MM.1S (cell line): ENCODE measurements at regions not wholly inside any gene's neighbourhood (a gene's known extent, or its start where the extent isn't known, plus 50 kb on each side); places are given as distances from the start of the nearest gene placed in this dataset.

ENCODE experiments used
- DNase-seq: peaks from one replicate; pipeline ENCODE4 v3.0.0-alpha.2; 2015
- H2AFZ ChIP-seq: fragments of 300-600 bp; sonication (generic); 2 replicates; pipeline ENCODE4 v1.6.0; 2016; ENCODE audit warnings: antibody characterized with exemption, low read length
- H3F3A ChIP-seq: fragments of 300-600 bp; sonication (generic); 2 replicates; pipeline ENCODE4 v1.6.1; 2016; ENCODE audit warnings: mild to moderate bottlenecking, antibody characterized with exemption, low read length, moderate library complexity, mixed read lengths; ENCODE audit not compliant: insufficient read depth
- H3K27ac ChIP-seq: fragments of 300-600 bp; sonication (generic); 2 replicates; pipeline ENCODE4 v1.5.1; 2016; ENCODE audit warnings: mild to moderate bottlenecking, low read length
- H3K27me3 ChIP-seq: fragments of 300-600 bp; sonication (generic); replicated peaks from 2 replicates; pipeline ENCODE4 v1.6.0; 2016; ENCODE audit warnings: low read length; ENCODE audit not compliant: insufficient read depth
- H3K36me3 ChIP-seq: fragments of 300-600 bp; sonication (generic); replicated peaks from 2 replicates; pipeline ENCODE4 v1.6.1; 2016; ENCODE audit warnings: mild to moderate bottlenecking, low read length, mixed read lengths; ENCODE audit not compliant: insufficient read depth
- H3K4me1 ChIP-seq: fragments of 300-600 bp; sonication (generic); 2 replicates; pipeline ENCODE4 v1.6.1; 2016; ENCODE audit warnings: low read length, mixed read lengths
- H3K4me2 ChIP-seq: fragments of 300-600 bp; sonication (generic); 2 replicates; pipeline ENCODE4 v1.6.0; 2016; ENCODE audit warnings: low read depth, low read length
- H3K4me3 ChIP-seq: fragments of 300-600 bp; sonication (generic); 2 replicates; pipeline ENCODE4 v1.5.1; 2016; ENCODE audit warnings: low read length, mixed read lengths
- H3K79me2 ChIP-seq: fragments of 300-600 bp; sonication (generic); 2 replicates; pipeline ENCODE4 v1.6.1; 2016; ENCODE audit warnings: mixed run types, low read length, mixed read lengths
- H3K9ac ChIP-seq: fragments of 300-600 bp; sonication (generic); 2 replicates; pipeline ENCODE4 v1.6.1; 2016; ENCODE audit warnings: low read length, mixed read lengths
- H3K9me2 ChIP-seq: fragments of 300-600 bp; sonication (generic); replicated peaks from 2 replicates; pipeline ENCODE4 v1.6.1; 2016; ENCODE audit warnings: mild to moderate bottlenecking, low read length, mixed read lengths; ENCODE audit not compliant: insufficient read depth
- H3K9me3 ChIP-seq: fragments of 300-600 bp; sonication (generic); replicated peaks from 2 replicates; pipeline ENCODE4 v1.6.1; 2016; ENCODE audit warnings: mild to moderate bottlenecking, low read length, mixed read lengths; ENCODE audit not compliant: insufficient read depth
- H4K20me1 ChIP-seq: fragments of 300-600 bp; sonication (generic); 2 replicates; pipeline ENCODE4 v1.6.1; 2016; ENCODE audit warnings: mild to moderate bottlenecking, low read length, moderate library complexity, mixed read lengths; ENCODE audit not compliant: insufficient read depth
- EZH2 ChIP-seq: fragments of 300-600 bp; sonication (generic); optimal IDR thresholded peaks from 2 replicates; pipeline ENCODE3; 2017; ENCODE audit warnings: low read depth, mild to moderate bottlenecking, antibody characterized with exemption, low read length, mixed read lengths
- EZH2phosphoT487 ChIP-seq: fragments of 300-600 bp; sonication (generic); IDR thresholded peaks from 2 replicates; pipeline ENCODE4 v1.6.1; 2018; ENCODE audit warnings: antibody characterized with exemption, low read length
- TF ChIP-seq, protein P1 (sequence below): fragments of 300-600 bp; sonication (generic); IDR thresholded peaks from 2 replicates; pipeline ENCODE4 v1.5.1; 2016; ENCODE audit warnings: antibody characterized with exemption, low read length, mixed read lengths

DNA sequence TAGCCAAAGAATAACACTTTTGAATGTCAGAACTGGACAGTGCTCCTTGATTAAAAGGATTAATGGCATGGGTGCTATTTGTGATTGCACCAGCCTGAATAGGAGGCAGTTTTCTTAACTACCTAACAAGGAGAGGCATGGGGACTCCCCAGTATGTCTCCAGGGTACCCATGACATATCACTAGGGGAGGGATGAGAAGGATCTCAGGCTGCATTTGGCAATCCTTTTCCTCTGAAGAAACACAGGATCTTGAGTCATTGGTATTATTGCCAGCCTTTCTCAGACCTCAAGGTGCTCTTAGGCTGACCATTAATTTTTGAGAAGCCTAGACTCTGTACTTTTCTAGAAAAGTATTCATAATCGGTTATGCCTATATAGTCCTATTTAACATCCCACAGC, 77.5 kb upstream of the NPVF start:
- Histone ChIP-seq H3K27me3 (no peaks in the 10 kb centered on the region), H4K20me1 (no peaks in the 10 kb centered on the region), H3F3A (no peaks in the 10 kb centered on the region), H3K4me1 (no peaks in the 10 kb centered on the region), H3K79me2 (no peaks in the 10 kb centered on the region), H3K36me3 (no peaks in the 10 kb centered on the region), H2AFZ (no peak overlapping the region), H3K9me2 (no peaks in the 10 kb centered on the region), H3K9me3 (no peaks in the 10 kb centered on the region), H3K4me3 (no peak overlapping the region), H3K9ac (no peak overlapping the region), H3K27ac (no peak overlapping the region), H3K4me2 (no peak overlapping the region)
- TF ChIP-seq EZH2phosphoT487 (no peak), EZH2 (no peak)
- TF ChIP-seq, protein P1, sequence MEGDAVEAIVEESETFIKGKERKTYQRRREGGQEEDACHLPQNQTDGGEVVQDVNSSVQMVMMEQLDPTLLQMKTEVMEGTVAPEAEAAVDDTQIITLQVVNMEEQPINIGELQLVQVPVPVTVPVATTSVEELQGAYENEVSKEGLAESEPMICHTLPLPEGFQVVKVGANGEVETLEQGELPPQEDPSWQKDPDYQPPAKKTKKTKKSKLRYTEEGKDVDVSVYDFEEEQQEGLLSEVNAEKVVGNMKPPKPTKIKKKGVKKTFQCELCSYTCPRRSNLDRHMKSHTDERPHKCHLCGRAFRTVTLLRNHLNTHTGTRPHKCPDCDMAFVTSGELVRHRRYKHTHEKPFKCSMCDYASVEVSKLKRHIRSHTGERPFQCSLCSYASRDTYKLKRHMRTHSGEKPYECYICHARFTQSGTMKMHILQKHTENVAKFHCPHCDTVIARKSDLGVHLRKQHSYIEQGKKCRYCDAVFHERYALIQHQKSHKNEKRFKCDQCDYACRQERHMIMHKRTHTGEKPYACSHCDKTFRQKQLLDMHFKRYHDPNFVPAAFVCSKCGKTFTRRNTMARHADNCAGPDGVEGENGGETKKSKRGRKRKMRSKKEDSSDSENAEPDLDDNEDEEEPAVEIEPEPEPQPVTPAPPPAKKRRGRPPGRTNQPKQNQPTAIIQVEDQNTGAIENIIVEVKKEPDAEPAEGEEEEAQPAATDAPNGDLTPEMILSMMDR: no peak
- no peak for DNase-seq

DNA sequence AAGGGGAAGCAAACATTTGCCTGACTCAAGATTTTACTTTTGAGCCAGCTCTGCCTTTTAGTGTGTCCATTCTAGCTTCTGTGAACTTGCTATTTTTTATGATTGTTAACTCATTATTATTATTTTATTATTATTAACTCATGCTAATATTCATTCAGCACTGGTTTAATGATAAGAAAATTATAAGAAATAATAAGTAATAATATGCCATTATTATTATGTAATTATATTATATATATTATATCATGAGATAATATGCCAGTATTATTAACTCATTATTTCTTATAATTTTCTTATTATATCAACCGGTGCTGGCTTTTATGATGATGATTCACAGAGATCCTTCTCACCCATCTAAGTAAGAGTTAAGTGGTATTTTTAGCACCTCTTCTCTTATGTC, 79.3 kb upstream of the NPVF start:
- Histone ChIP-seq H3K9me3 (no peaks in the 10 kb centered on the region), H3K4me1 (no peaks in the 10 kb centered on the region), H3K9me2 (no peaks in the 10 kb centered on the region), H3K27ac (no peak overlapping the region), H3K9ac (no peak overlapping the region), H3K79me2 (no peaks in the 10 kb centered on the region), H2AFZ (no peak overlapping the region), H3K4me2 (no peak overlapping the region), H4K20me1 (no peaks in the 10 kb centered on the region), H3K36me3 (no peaks in the 10 kb centered on the region), H3K27me3 (no peaks in the 10 kb centered on the region), H3K4me3 (no peak overlapping the region), H3F3A (no peaks in the 10 kb centered on the region)
- no peak for DNase-seq
- TF ChIP-seq, protein P1: no peak
- TF ChIP-seq EZH2phosphoT487 (no peak), EZH2 (no peak)

DNA sequence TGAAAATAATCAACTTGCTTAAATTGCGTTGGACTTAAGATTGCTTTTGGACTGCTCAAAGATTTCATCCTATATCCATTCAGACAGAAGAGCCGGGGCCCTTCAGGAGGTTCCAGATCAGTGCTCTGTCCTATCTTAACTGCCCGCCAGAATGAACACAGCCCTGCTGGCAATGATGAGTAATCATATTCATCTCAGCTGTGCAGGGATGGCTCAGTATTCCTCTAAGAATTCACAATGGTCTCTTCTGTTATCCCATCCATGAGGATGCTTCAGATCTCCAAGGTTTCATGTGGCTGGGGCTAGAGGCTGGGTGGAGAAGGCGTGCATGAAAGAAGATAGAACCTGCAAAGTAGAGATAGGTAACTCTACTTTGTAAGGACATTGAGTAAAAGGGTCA, 80.0 kb upstream of the NPVF start:
- Histone ChIP-seq H3K9ac (no peak overlapping the region), H3K9me3 (no peaks in the 10 kb centered on the region), H2AFZ (no peak overlapping the region), H3K9me2 (no peaks in the 10 kb centered on the region), H3K4me1 (no peaks in the 10 kb centered on the region), H3K4me2 (no peak overlapping the region), H3K79me2 (no peaks in the 10 kb centered on the region), H3K36me3 (no peaks in the 10 kb centered on the region), H3K27me3 (no peaks in the 10 kb centered on the region), H3K27ac (no peak overlapping the region), H3F3A (no peaks in the 10 kb centered on the region), H4K20me1 (no peaks in the 10 kb centered on the region), H3K4me3 (no peak overlapping the region)
- TF ChIP-seq, protein P1: no peak
- TF ChIP-seq EZH2phosphoT487 (no peak), EZH2 (no peak)
- no peak for DNase-seq
